ENCODE measurements at regions not wholly inside any gene's neighbourhood (a gene's known extent, or its start where the extent isn't known, plus 50 kb on each side); places are given as distances from the start of the nearest gene placed in this dataset.

GRCh38 chr5:158340608-158341007 is 481.7 kb upstream of the CLINT1 start:
- Histone ChIP-seq H3K4me1 (ENCODE audit: control insufficient read depth in 2 of 2, insufficient read depth in 2 of 2, low read length in 2 of 2) (no peaks in the 10 kb centered on the region), H3K9me3 (ENCODE audit: control insufficient read depth in 2 of 2, insufficient read depth in 1 of 2, low read length in 1 of 2) (no peaks in the 10 kb centered on the region), H3K36me3 (ENCODE audit: control insufficient read depth in 2 of 2, insufficient read depth in 2 of 2, low read length in 1 of 2) (no peaks in the 10 kb centered on the region), H3K4me3 (ENCODE audit: low read length in 2 of 2) (no peak overlapping the region), H3K27me3 (ENCODE audit: control insufficient read depth in 2 of 2, insufficient read depth in 1 of 2, low read length in 1 of 2) (no peaks in the 10 kb centered on the region), H3K27ac (ENCODE audit: low read depth in 1 of 2, low read length in 1 of 2) (no peak overlapping the region)
- DNase-seq (ENCODE audit: low read depth in 6 of 9, low spot score in 9 of 9): no peak
- WGBS: 85% methylated on average over 1 of the region's 1 CpG

- H3K4me1 ChIP-seq (ENCODE audit: control insufficient read depth in 2 of 2, insufficient read depth in 2 of 2, low read length in 2 of 2): no peaks in the 10 kb centered on the region
- H3K36me3 ChIP-seq (ENCODE audit: control insufficient read depth in 2 of 2, insufficient read depth in 2 of 2, low read length in 1 of 2): no peaks in the 10 kb centered on the region
- H3K9me3 ChIP-seq (ENCODE audit: control insufficient read depth in 2 of 2, insufficient read depth in 1 of 2, low read length in 1 of 2): no peaks in the 10 kb centered on the region
- no peak overlapping the region for H3K27ac ChIP-seq (ENCODE audit: low read depth in 1 of 2, low read length in 1 of 2)
- DNase-seq (ENCODE audit: low read depth in 6 of 9, low spot score in 9 of 9): no peak
- H3K4me3 ChIP-seq (ENCODE audit: low read length in 2 of 2): no peak overlapping the region
- WGBS: 97% methylated on average over 1 of the region's 1 CpG
- no peaks in the 10 kb centered on the region for H3K27me3 ChIP-seq (ENCODE audit: control insufficient read depth in 2 of 2, insufficient read depth in 1 of 2, low read length in 1 of 2)
Measured at GRCh38 chr5:158326256-158326655, 467.3 kb upstream of the CLINT1 start.

GRCh38 chr5:158324236-158324635 is 465.3 kb upstream of the CLINT1 start:
- no peaks in the 10 kb centered on the region for H3K36me3 ChIP-seq (ENCODE audit: control insufficient read depth in 2 of 2, insufficient read depth in 2 of 2, low read length in 1 of 2)
- 98% methylated on average over 3 of the region's 3 CpGs for WGBS
- no peaks in the 10 kb centered on the region for H3K4me1 ChIP-seq (ENCODE audit: control insufficient read depth in 2 of 2, insufficient read depth in 2 of 2, low read length in 2 of 2)

GRCh38 chr5:158322620-158323019 is 463.7 kb upstream of the CLINT1 start:
- no peak overlapping the region for H3K27ac ChIP-seq (ENCODE audit: low read depth in 1 of 2, low read length in 1 of 2)
- H3K9me3 ChIP-seq (ENCODE audit: control insufficient read depth in 2 of 2, insufficient read depth in 1 of 2, low read length in 1 of 2): no peaks in the 10 kb centered on the region
- 93% methylated on average over 1 of the region's 1 CpG for WGBS
- no peaks in the 10 kb centered on the region for H3K27me3 ChIP-seq (ENCODE audit: control insufficient read depth in 2 of 2, insufficient read depth in 1 of 2, low read length in 1 of 2)
- H3K4me3 ChIP-seq (ENCODE audit: low read length in 2 of 2): no peak overlapping the region
- DNase-seq (ENCODE audit: low read depth in 6 of 9, low spot score in 9 of 9): no peak
- no peaks in the 10 kb centered on the region for H3K36me3 ChIP-seq (ENCODE audit: control insufficient read depth in 2 of 2, insufficient read depth in 2 of 2, low read length in 1 of 2)
- no peaks in the 10 kb centered on the region for H3K4me1 ChIP-seq (ENCODE audit: control insufficient read depth in 2 of 2, insufficient read depth in 2 of 2, low read length in 2 of 2)

More at GRCh38 chr5:158324236-158324635, 465.3 kb upstream of the CLINT1 start:
- DNase-seq (ENCODE audit: low read depth in 6 of 9, low spot score in 9 of 9): no peak
- Histone ChIP-seq H3K4me3 (ENCODE audit: low read length in 2 of 2) (no peak overlapping the region), H3K9me3 (ENCODE audit: control insufficient read depth in 2 of 2, insufficient read depth in 1 of 2, low read length in 1 of 2) (no peaks in the 10 kb centered on the region), H3K27ac (ENCODE audit: low read depth in 1 of 2, low read length in 1 of 2) (no peak overlapping the region), H3K27me3 (ENCODE audit: control insufficient read depth in 2 of 2, insufficient read depth in 1 of 2, low read length in 1 of 2) (no peaks in the 10 kb centered on the region)

DNA sequence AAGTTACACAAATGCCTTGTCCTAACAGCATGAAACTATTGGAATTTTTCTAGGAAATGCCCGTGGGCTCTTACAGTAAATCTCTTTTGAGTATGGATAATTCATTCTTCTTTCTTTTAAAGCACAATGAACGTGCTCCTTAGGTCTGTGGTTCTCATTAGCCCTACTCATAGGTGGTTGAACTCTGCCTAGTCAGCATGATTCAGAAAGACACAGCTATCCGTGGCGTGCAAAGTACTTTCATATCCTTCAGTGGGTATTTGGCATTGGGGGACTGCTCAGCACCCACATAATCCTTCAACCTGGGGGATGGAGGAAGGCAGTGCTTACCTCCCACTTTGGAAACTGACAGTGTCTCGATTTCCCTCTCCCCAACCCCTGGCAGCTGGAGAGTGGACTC is 462.0 kb upstream of the CLINT1 start:
- Histone ChIP-seq H3K27ac (ENCODE audit: low read depth in 1 of 2, low read length in 1 of 2) (no peak overlapping the region), H3K27me3 (ENCODE audit: control insufficient read depth in 2 of 2, insufficient read depth in 1 of 2, low read length in 1 of 2) (no peaks in the 10 kb centered on the region), H3K4me1 (ENCODE audit: control insufficient read depth in 2 of 2, insufficient read depth in 2 of 2, low read length in 2 of 2) (no peaks in the 10 kb centered on the region), H3K36me3 (ENCODE audit: control insufficient read depth in 2 of 2, insufficient read depth in 2 of 2, low read length in 1 of 2) (no peaks in the 10 kb centered on the region), H3K9me3 (ENCODE audit: control insufficient read depth in 2 of 2, insufficient read depth in 1 of 2, low read length in 1 of 2) (no peaks in the 10 kb centered on the region), H3K4me3 (ENCODE audit: low read length in 2 of 2) (no peak overlapping the region)
- 84% methylated on average over 5 of the region's 5 CpGs for WGBS
- no peak for DNase-seq (ENCODE audit: low read depth in 6 of 9, low spot score in 9 of 9)

- 88% methylated on average over 5 of the region's 5 CpGs for WGBS
- H3K36me3 ChIP-seq (ENCODE audit: control insufficient read depth in 2 of 2, insufficient read depth in 2 of 2, low read length in 1 of 2): no peaks in the 10 kb centered on the region
- H3K27ac ChIP-seq (ENCODE audit: low read depth in 1 of 2, low read length in 1 of 2): no peak overlapping the region
- no peak overlapping the region for H3K4me3 ChIP-seq (ENCODE audit: low read length in 2 of 2)
- no peaks in the 10 kb centered on the region for H3K9me3 ChIP-seq (ENCODE audit: control insufficient read depth in 2 of 2, insufficient read depth in 1 of 2, low read length in 1 of 2)
- H3K27me3 ChIP-seq (ENCODE audit: control insufficient read depth in 2 of 2, insufficient read depth in 1 of 2, low read length in 1 of 2): no peaks in the 10 kb centered on the region
- no peak for DNase-seq (ENCODE audit: low read depth in 6 of 9, low spot score in 9 of 9)
- no peaks in the 10 kb centered on the region for H3K4me1 ChIP-seq (ENCODE audit: control insufficient read depth in 2 of 2, insufficient read depth in 2 of 2, low read length in 2 of 2)
Measured at GRCh38 chr5:158320178-158320674, 461.3 kb upstream of the CLINT1 start.

DNA sequence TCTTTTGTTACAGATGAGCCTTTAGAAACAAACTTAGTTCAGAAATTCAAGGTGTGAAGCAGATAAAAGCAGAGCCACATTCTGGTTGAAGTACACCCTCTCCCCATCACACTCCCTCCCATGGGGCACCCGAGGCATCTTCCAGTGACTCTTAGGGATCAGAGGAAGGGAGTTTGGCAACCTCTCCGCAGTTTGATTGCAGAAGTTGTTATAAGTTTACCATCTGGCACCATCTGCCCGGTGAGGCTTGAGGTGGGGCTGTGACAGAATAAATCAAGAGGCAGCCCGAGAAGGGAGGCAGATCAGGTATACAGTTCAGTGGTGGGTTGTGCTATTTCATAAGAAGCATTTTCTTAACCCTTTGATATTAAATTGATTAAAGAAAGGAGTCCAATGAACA is 458.6 kb upstream of the CLINT1 start:
- Histone ChIP-seq H3K27me3 (ENCODE audit: control insufficient read depth in 2 of 2, insufficient read depth in 1 of 2, low read length in 1 of 2) (no peaks in the 10 kb centered on the region), H3K9me3 (ENCODE audit: control insufficient read depth in 2 of 2, insufficient read depth in 1 of 2, low read length in 1 of 2) (no peaks in the 10 kb centered on the region), H3K4me1 (ENCODE audit: control insufficient read depth in 2 of 2, insufficient read depth in 2 of 2, low read length in 2 of 2) (no peaks in the 10 kb centered on the region), H3K4me3 (ENCODE audit: low read length in 2 of 2) (no peak overlapping the region), H3K27ac (ENCODE audit: low read depth in 1 of 2, low read length in 1 of 2) (no peak overlapping the region), H3K36me3 (ENCODE audit: control insufficient read depth in 2 of 2, insufficient read depth in 2 of 2, low read length in 1 of 2) (no peaks in the 10 kb centered on the region)
- no peak for DNase-seq (ENCODE audit: low read depth in 6 of 9, low spot score in 9 of 9)
- WGBS: 79% methylated on average over 4 of the region's 4 CpGs

- Histone ChIP-seq H3K9me3 (ENCODE audit: control insufficient read depth in 2 of 2, insufficient read depth in 1 of 2, low read length in 1 of 2) (no peaks in the 10 kb centered on the region), H3K27me3 (ENCODE audit: control insufficient read depth in 2 of 2, insufficient read depth in 1 of 2, low read length in 1 of 2) (no peaks in the 10 kb centered on the region), H3K4me3 (ENCODE audit: low read length in 2 of 2) (no peak overlapping the region), H3K36me3 (ENCODE audit: control insufficient read depth in 2 of 2, insufficient read depth in 2 of 2, low read length in 1 of 2) (no peaks in the 10 kb centered on the region), H3K27ac (ENCODE audit: low read depth in 1 of 2, low read length in 1 of 2) (no peak overlapping the region), H3K4me1 (ENCODE audit: control insufficient read depth in 2 of 2, insufficient read depth in 2 of 2, low read length in 2 of 2) (no peaks in the 10 kb centered on the region)
- no peak for DNase-seq (ENCODE audit: low read depth in 6 of 9, low spot score in 9 of 9)
- 97% methylated on average over 15 of the region's 15 CpGs for WGBS
Measured at GRCh38 chr5:158313733-158314464, 455.0 kb upstream of the CLINT1 start.

GRCh38 chr5:158313027-158313732 is 454.2 kb upstream of the CLINT1 start:
- 96% methylated on average over 12 of the region's 12 CpGs for WGBS
- H3K4me3 ChIP-seq (ENCODE audit: low read length in 2 of 2): no peak overlapping the region
- H3K9me3 ChIP-seq (ENCODE audit: control insufficient read depth in 2 of 2, insufficient read depth in 1 of 2, low read length in 1 of 2): no peaks in the 10 kb centered on the region
- H3K4me1 ChIP-seq (ENCODE audit: control insufficient read depth in 2 of 2, insufficient read depth in 2 of 2, low read length in 2 of 2): no peaks in the 10 kb centered on the region
- no peaks in the 10 kb centered on the region for H3K36me3 ChIP-seq (ENCODE audit: control insufficient read depth in 2 of 2, insufficient read depth in 2 of 2, low read length in 1 of 2)
- H3K27ac ChIP-seq (ENCODE audit: low read depth in 1 of 2, low read length in 1 of 2): no peak overlapping the region
- DNase-seq (ENCODE audit: low read depth in 6 of 9, low spot score in 9 of 9): no peak
- H3K27me3 ChIP-seq (ENCODE audit: control insufficient read depth in 2 of 2, insufficient read depth in 1 of 2, low read length in 1 of 2): no peaks in the 10 kb centered on the region
